ENCODE measurements at regions not wholly inside any gene's neighbourhood (a gene's known extent, or its start where the extent isn't known, plus 50 kb on each side); places are given as distances from the start of the nearest gene placed in this dataset.
"Not testable (repeated sequence)": the region's sequence is repeated elsewhere in the genome, so short reads cannot be mapped to it uniquely, and the experiment has no call there.

GRCh38 chr17:77288115-77288619 lies 147.4 kb downstream of the SEC14L1 start:
- no peak for DNase-seq (ENCODE audit: low read depth in 2 of 3, low spot score in 1 of 3)

- DNase-seq (ENCODE audit: low read depth in 2 of 3, low spot score in 1 of 3), result not testable (repeated sequence)
Observed at GRCh38 chr17:77290759-77291558, 150.2 kb downstream of the SEC14L1 start.

- no peak for DNase-seq (ENCODE audit: low read depth in 2 of 3, low spot score in 1 of 3)
Observed at GRCh38 chr17:77291591-77292386, 151.0 kb downstream of the SEC14L1 start.

GRCh38 chr17:77294761-77295160 lies 154.0 kb downstream of the SEC14L1 start:
- no peak for DNase-seq (ENCODE audit: low read depth in 2 of 3, low spot score in 1 of 3)

- no peak for DNase-seq (ENCODE audit: low read depth in 2 of 3, low spot score in 1 of 3)
Observed at GRCh38 chr17:77295241-77295853, 154.6 kb downstream of the SEC14L1 start.

GRCh38 chr17:77296769-77297409 lies 156.1 kb downstream of the SEC14L1 start:
- DNase-seq (ENCODE audit: low read depth in 2 of 3, low spot score in 1 of 3), result no peak

- DNase-seq (ENCODE audit: low read depth in 2 of 3, low spot score in 1 of 3), result no peak
Observed at GRCh38 chr17:77297693-77298666, 157.2 kb downstream of the SEC14L1 start.

GRCh38 chr17:77298811-77299210 lies 158.0 kb downstream of the SEC14L1 start:
- DNase-seq (ENCODE audit: low read depth in 2 of 3, low spot score in 1 of 3), result no peak

GRCh38 chr17:77299256-77300015 lies 158.7 kb downstream of the SEC14L1 start:
- DNase-seq (ENCODE audit: low read depth in 2 of 3, low spot score in 1 of 3), result no peak

- DNase-seq (ENCODE audit: low read depth in 2 of 3, low spot score in 1 of 3), result no peak
Observed at GRCh38 chr17:77300016-77300686, 159.4 kb downstream of the SEC14L1 start.

- no peak for DNase-seq (ENCODE audit: low read depth in 2 of 3, low spot score in 1 of 3)
Observed at GRCh38 chr17:77301694-77302266, 161.0 kb downstream of the SEC14L1 start.

- no peak for DNase-seq (ENCODE audit: low read depth in 2 of 3, low spot score in 1 of 3)
Observed at GRCh38 chr17:77302682-77303081, 161.9 kb downstream of the SEC14L1 start.

GRCh38 chr17:77303620-77304019 lies 162.9 kb downstream of the SEC14L1 start:
- DNase-seq (ENCODE audit: low read depth in 2 of 3, low spot score in 1 of 3), result no peak

GRCh38 chr17:77304051-77304745 lies 163.4 kb downstream of the SEC14L1 start:
- DNase-seq (ENCODE audit: low read depth in 2 of 3, low spot score in 1 of 3), result no peak

GRCh38 chr17:77304746-77305473 lies 164.1 kb downstream of the SEC14L1 start:
- DNase-seq (ENCODE audit: low read depth in 2 of 3, low spot score in 1 of 3), result no peak

- no peak for DNase-seq (ENCODE audit: low read depth in 2 of 3, low spot score in 1 of 3)
Observed at GRCh38 chr17:77306048-77306789, 165.4 kb downstream of the SEC14L1 start.
